ENCODE measurements at regions not wholly inside any gene's neighbourhood (a gene's known extent, or its start where the extent isn't known, plus 50 kb on each side); places are given as distances from the start of the nearest gene placed in this dataset.

- TF ChIP-seq KLF7 (tag by site-specific recombination; IDR thresholded peaks at IDR 0.05; ENCODE audit: borderline replicate concordance) = no peak
- TF ChIP-seq ZNF202 (tag by site-specific recombination; IDR thresholded peaks at IDR 0.05; ENCODE audit: borderline replicate concordance) = no peak
- TF ChIP-seq HOXC10 (CRISPR knock-in tag; IDR thresholded peaks at IDR 0.05) = no peak
- no peak for TF ChIP-seq ZNF133 (tag by site-specific recombination; IDR thresholded peaks at IDR 0.05)
- TF ChIP-seq ZBTB26 (tag by site-specific recombination; optimal IDR thresholded peaks at IDR 0.05) = no peak
- TF ChIP-seq GLI2 (tag by site-specific recombination; IDR thresholded peaks at IDR 0.05; ENCODE audit: borderline replicate concordance, low read depth) = no peak
- no peak for TF ChIP-seq SP2 (tag by site-specific recombination; IDR thresholded peaks at IDR 0.05)
- TF ChIP-seq, protein P1, sequence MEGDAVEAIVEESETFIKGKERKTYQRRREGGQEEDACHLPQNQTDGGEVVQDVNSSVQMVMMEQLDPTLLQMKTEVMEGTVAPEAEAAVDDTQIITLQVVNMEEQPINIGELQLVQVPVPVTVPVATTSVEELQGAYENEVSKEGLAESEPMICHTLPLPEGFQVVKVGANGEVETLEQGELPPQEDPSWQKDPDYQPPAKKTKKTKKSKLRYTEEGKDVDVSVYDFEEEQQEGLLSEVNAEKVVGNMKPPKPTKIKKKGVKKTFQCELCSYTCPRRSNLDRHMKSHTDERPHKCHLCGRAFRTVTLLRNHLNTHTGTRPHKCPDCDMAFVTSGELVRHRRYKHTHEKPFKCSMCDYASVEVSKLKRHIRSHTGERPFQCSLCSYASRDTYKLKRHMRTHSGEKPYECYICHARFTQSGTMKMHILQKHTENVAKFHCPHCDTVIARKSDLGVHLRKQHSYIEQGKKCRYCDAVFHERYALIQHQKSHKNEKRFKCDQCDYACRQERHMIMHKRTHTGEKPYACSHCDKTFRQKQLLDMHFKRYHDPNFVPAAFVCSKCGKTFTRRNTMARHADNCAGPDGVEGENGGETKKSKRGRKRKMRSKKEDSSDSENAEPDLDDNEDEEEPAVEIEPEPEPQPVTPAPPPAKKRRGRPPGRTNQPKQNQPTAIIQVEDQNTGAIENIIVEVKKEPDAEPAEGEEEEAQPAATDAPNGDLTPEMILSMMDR (tag by site-specific recombination; IDR thresholded peaks at IDR 0.05) = no peak
- TF ChIP-seq, protein P2, sequence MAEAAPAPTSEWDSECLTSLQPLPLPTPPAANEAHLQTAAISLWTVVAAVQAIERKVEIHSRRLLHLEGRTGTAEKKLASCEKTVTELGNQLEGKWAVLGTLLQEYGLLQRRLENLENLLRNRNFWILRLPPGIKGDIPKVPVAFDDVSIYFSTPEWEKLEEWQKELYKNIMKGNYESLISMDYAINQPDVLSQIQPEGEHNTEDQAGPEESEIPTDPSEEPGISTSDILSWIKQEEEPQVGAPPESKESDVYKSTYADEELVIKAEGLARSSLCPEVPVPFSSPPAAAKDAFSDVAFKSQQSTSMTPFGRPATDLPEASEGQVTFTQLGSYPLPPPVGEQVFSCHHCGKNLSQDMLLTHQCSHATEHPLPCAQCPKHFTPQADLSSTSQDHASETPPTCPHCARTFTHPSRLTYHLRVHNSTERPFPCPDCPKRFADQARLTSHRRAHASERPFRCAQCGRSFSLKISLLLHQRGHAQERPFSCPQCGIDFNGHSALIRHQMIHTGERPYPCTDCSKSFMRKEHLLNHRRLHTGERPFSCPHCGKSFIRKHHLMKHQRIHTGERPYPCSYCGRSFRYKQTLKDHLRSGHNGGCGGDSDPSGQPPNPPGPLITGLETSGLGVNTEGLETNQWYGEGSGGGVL (tag by site-specific recombination; IDR thresholded peaks at IDR 0.05) = no peak
- no peak for TF ChIP-seq OSR2 (tag by site-specific recombination; IDR thresholded peaks at IDR 0.05)
- TF ChIP-seq ZNF639 (tag by site-specific recombination; IDR thresholded peaks at IDR 0.05) = no peak
- TF ChIP-seq, protein P3, sequence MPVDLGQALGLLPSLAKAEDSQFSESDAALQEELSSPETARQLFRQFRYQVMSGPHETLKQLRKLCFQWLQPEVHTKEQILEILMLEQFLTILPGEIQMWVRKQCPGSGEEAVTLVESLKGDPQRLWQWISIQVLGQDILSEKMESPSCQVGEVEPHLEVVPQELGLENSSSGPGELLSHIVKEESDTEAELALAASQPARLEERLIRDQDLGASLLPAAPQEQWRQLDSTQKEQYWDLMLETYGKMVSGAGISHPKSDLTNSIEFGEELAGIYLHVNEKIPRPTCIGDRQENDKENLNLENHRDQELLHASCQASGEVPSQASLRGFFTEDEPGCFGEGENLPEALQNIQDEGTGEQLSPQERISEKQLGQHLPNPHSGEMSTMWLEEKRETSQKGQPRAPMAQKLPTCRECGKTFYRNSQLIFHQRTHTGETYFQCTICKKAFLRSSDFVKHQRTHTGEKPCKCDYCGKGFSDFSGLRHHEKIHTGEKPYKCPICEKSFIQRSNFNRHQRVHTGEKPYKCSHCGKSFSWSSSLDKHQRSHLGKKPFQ (tag by site-specific recombination; IDR thresholded peaks at IDR 0.05) = no peak
- TF ChIP-seq PRDM1 (tag by site-specific recombination; IDR thresholded peaks at IDR 0.05) = no peak
These were observed 117.7 kb upstream of the ELAC2 start for GRCh38 chr17:13135506-13135905.
